Fibroblast of skin of left quadriceps (primary cell): ENCODE measurements at regions not wholly inside any gene's neighbourhood (a gene's known extent, or its start where the extent isn't known, plus 50 kb on each side); places are given as distances from the start of the nearest gene placed in this dataset.
A peak's percentile ranks its signal among the peaks of the same experiment; 100 is the strongest.
"Not testable (repeated sequence)": the region's sequence is repeated elsewhere in the genome, so short reads cannot be mapped to it uniquely, and the experiment has no call there.

Experiments
- DNase-seq, 2 experiments: peaks; one replicate each; pipeline ENCODE4 v3.0.0-alpha.2; 2013; ENCODE audit warnings: low read depth in 2 of 2

- no peak for DNase-seq
Observed at GRCh38 chr15:63434576-63435186, 53.0 kb upstream of the CA12 start.

DNA sequence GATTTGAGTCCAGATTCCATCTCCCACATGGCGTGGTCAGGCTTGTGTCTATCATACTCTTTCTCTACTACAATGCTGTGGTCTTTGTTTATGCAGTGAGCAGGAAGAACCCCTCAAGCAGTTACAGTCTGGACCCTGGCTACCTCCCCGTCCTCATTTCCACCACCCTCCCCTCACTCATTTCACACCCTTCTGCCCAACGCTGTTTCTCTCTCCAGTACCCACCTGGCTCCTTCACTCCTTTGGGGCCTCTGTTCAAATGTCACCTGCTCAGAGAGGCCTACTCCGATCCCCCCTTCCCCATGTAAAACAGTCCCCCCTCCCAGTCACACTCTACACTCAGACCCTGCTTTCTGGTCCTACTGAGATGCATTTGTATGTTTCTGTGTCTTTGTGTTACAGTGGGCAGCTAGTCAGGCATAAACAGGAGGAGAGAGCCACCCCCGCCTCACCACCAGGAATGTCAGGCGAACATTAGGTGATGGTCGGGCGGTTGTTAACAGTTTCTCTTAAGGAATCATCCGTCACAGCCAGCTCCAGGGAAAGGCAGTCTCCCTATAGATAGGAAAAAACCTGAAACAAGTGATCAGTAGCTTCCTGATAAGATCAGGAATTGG, 53.7 kb upstream of the CA12 start:
- DNase-seq = no peak

DNA sequence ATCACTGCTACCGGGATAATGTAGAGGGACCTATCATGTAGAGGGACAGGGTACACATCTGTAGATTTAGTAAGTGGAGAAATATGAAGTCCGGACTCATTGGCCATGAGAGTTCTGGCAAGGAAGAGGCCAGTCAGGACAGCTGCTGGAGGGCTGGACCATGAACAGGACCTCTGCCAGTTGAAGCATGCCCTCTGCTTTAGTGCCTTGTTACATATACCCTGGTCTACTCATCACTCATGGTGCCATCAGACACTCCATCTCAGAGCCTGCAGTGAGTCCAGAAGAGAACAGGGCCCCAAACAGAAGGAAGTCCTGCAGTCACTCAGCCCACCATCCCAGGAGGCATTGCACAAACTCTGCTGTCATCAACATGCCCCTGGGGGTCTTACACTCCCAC, 54.7 kb upstream of the CA12 start:
- no peak for DNase-seq

- peak; percentile 79 to 81 for DNase-seq
Observed at GRCh38 chr15:63436872-63437375, 55.3 kb upstream of the CA12 start.

GRCh38 chr15:63439536-63440264, 58.1 kb upstream of the CA12 start:
- no peak for DNase-seq

- no peak for DNase-seq
Observed at GRCh38 chr15:63440265-63440648, 58.6 kb upstream of the CA12 start.

DNA sequence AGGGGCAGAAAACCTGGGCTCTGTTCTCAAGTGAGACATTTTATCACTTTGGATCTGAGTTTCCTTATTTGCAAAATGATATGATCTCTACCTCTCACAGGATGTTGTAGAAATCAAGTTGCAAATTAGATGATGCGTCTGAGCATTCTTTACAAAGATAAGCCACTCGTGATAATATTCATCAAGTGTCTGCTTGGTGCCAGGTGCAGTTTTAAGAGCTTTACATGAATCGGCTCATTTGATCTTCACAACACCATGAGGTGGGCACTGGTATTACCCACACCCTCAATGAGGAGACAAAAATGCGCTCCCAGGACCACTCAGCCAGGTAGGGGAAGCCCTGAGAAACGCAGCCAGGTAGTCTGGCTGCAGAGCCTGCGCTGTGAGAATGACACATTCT, 59.1 kb upstream of the CA12 start:
- DNase-seq = no peak

- no peak for DNase-seq
Observed at GRCh38 chr15:63441266-63441665, 59.6 kb upstream of the CA12 start.

DNA sequence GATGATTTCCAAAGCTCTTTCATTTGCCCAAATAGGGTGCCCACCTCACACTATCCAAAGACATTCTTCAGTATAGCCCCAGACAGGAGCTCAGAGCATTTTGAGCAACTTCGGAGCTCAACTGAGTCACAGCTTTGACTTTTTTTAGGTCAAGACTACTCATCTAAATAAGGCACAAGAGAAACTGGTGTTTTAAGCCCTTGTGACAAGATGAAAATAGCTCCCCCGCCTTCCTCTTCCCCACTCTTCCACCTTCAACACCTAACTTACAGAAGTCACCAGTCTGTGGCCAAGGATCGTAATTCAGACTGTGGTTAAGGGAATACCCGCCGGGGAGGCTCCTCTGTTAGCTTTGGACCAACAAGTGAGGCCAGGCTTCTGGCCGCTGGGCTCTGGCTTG, 60.4 kb upstream of the CA12 start:
- DNase-seq = no peak

DNA sequence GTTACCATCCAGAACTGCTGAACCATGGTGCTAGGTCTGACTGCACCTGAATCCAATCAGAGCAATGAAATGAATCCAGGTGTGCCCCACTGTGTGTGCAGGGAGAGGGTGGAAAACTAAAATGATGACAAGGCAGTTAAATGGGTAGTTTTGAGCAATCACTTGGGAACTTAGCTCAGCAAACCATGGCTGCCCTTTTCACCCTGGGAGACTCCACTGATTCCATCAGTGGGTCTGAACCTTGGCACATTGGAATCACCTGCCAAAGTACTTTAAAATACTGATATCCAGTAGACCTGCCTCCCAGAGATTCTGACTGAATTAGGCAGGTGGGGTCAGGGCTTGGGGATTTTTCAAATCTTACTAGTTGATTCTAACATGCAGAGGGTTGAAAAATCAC, 59.8 kb upstream of the USP3 start:
- no peak for DNase-seq

- DNase-seq = no peak
Observed at GRCh38 chr15:63446255-63446654, 58.1 kb upstream of the USP3 start.

DNA sequence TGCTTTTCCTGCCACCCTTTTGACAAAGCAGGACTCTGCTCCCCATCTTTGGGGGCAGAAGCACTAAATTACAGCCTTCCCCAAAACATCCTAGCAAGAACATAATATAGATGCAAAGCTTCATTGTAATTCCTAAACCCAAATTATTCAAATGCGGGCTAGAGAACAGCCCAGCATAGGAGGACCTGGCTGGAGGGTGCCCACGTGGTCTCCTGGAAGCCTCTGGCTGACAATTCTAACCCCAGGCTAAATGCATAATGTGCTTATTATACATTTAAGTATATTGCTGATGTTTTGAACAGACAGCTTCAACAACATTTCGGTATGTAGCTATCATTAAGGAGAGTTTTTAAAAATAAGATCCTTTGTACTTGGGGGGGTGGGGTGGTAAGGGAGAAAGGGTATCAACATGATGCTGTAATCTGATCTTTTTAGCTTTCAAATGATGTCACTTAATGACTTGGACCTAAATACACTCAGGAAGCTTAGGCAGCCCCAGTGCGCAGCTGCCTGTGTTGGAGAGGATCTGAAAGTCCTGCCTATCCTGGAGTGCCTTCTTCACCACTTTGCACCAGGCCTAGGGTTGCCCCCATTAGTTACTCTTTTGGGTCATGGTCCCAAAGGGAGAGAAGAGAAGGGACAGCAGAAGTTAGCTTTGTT, 57.2 kb upstream of the USP3 start:
- DNase-seq = no peak

DNA sequence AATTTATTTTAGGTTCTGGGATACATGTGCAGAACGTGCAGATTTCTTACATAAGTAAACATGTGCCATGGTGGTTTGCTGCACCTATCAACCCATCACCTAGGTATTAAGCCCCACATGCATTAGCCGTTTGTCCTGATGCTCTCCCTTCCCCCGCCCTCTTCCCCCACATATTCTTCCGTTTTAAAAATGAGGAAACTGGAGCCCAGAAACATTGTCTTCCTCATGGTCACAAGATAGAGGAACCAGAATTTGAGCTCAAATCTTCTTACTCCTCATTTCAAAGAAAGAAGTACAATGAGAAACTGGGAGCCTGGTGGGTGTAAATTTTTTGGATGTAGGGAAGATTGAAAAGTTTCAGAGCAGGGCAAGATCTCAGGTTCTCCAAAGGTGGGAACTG, 56.1 kb upstream of the USP3 start:
- no peak for DNase-seq

DNA sequence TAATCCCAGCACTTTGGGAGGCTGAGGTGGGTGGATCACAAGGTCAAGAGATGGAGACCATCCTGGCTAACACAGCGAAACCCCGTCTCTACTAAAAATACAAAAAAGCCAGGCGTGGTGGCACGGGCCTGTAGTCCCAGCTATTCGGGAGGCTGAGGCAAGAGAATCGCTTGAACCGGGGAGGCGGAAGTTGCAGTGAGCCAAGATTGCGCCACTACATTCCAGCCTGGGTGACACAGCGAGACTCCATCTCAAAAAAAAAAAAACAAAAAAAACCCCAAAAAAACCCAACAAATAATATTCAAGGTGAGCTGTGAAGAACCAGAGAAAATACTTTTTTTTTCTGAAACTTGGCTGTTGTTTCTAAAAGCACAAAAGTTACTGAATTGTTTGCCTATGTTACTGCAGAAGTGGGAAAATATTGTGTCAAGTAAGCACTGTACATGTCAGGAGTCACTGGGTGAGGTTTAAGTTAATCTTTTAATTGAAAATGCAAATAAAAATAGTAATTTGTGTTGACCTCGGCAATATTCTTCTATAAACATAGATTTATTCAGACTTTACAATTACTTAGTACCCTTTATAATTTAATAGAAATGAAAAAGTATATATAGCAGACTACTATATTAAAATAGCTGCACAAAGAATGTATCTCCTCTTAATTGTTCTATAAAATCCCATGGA, 55.4 kb upstream of the USP3 start:
- not testable (repeated sequence) for DNase-seq

- DNase-seq = no peak
Observed at GRCh38 chr15:63449731-63450130, 54.7 kb upstream of the USP3 start.

DNA sequence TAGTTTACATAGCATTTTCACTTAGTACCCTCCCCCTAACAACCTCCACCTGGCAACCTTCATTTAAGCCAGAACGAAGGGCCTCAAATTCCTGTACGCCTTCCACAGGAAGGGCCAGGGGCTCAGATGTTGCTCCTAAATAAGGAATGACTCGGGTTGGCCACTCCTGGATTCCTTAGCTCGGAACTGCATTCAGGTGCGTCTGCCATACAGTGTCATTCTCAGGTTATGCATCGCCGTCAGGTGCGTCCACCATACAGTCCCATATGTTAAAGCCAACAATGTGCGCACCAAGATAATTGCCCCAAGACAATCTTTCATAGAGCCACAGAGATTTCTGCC, 53.5 kb upstream of the USP3 start:
- DNase-seq = no peak

- DNase-seq = no peak
Observed at GRCh38 chr15:63451671-63452315, 52.6 kb upstream of the USP3 start.

DNA sequence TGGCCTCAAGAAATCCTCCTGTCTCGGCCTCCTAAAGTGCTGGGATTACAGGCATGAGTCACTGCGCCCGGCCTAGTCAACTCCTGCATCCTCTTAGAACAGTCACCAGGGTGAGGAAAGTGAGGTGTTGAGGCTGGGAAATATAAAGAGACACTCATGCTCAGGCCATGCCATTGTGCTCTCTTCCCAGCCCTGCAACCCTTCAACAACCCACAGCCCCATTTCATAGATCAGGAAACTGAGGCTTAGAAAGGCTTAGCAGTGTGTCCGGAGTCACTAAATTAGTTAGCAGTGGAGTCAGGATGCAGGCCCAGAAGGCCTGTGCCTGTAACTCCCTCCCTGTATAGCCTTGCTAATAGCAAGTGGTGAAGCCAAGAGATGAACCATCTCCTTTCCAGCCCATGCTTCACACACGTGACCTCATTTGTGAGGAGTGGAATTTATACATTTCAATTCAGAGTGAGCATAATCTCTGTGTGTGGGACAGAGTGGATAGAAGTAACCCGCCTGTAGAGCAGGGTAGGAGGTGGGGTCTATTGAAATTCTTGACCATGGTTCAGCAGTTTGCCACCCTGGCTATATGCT, 51.7 kb upstream of the USP3 start:
- no peak for DNase-seq

- no peak for DNase-seq
Observed at GRCh38 chr15:63453186-63453905, 51.0 kb upstream of the USP3 start.

GRCh38 chr15:63454503-63455211, 49.7 kb upstream of the USP3 start:
- DNase-seq = no peak
